ENCODE measurements at regions not wholly inside any gene's neighbourhood (a gene's known extent, or its start where the extent isn't known, plus 50 kb on each side); places are given as distances from the start of the nearest gene placed in this dataset.

DNA sequence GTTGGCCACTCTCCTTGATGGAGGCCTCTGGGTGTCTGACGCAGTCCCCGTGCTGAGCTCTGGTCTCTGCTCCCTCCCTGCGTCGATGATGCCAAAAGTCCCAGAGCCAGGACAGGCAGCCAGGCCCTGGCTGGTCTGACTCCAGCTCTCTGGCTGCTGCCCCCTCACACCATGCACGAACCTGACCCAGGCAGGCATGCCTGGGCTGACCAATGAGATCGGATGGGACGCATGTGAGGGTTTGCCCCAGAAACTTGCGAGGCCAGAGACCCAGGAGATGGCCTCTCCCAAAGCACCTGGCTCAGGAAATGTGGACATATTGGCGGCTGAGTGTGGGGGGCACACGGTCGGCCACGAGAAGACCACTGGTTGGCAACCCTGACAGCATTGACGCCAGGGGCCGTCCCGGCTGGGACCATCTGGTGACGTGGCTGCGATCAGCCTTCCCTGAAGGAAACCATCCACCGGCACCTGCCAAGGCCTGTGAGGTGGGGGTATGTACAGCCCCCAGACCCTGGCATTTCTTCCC, 51.2 kb upstream of the FRMD1 start:
- H3K27me3 ChIP-seq (ENCODE audit: control insufficient read depth, insufficient read depth, low read length, poor library complexity, severe bottlenecking), result peaks cover 21% of the 10 kb centered on the region
- H3K4me3 Mint-ChIP-seq, result no peak overlapping the region
- 93 to 98% methylated on average over 9 to 18 of the region's 18 CpGs for WGBS, 2 experiments (ENCODE audit: insufficient coverage in 1 of 2, insufficient read length in 1 of 2)
- no peak overlapping the region for H3K9ac ChIP-seq (ENCODE audit: extremely low read depth, low read length, poor library complexity, severe bottlenecking)
- peaks cover 63% of the 10 kb centered on the region for H3K27me3 Mint-ChIP-seq (ENCODE audit: insufficient read depth)
- peaks cover 22% of the 10 kb centered on the region for H3K4me1 ChIP-seq (ENCODE audit: control insufficient read depth, insufficient read depth, low read length)
- no peak overlapping the region for H3K27ac ChIP-seq (ENCODE audit: low read depth, low read length)
- H3K9me3 Mint-ChIP-seq, result no peaks in the 10 kb centered on the region
- no peaks in the 10 kb centered on the region for H3K36me3 ChIP-seq (ENCODE audit: control insufficient read depth, insufficient read depth, low read length)
- no peaks in the 10 kb centered on the region for H3K36me3 Mint-ChIP-seq (ENCODE audit: low read depth)
- peak; percentile 42 for DNase-seq
- peaks cover 40% of the 10 kb centered on the region for H3K4me1 Mint-ChIP-seq
- no peak overlapping the region for H3K4me3 ChIP-seq (ENCODE audit: low read length)
- TF ChIP-seq, protein P1, sequence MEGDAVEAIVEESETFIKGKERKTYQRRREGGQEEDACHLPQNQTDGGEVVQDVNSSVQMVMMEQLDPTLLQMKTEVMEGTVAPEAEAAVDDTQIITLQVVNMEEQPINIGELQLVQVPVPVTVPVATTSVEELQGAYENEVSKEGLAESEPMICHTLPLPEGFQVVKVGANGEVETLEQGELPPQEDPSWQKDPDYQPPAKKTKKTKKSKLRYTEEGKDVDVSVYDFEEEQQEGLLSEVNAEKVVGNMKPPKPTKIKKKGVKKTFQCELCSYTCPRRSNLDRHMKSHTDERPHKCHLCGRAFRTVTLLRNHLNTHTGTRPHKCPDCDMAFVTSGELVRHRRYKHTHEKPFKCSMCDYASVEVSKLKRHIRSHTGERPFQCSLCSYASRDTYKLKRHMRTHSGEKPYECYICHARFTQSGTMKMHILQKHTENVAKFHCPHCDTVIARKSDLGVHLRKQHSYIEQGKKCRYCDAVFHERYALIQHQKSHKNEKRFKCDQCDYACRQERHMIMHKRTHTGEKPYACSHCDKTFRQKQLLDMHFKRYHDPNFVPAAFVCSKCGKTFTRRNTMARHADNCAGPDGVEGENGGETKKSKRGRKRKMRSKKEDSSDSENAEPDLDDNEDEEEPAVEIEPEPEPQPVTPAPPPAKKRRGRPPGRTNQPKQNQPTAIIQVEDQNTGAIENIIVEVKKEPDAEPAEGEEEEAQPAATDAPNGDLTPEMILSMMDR (conservative IDR thresholded peaks at IDR 0.05), result no peak
- H3K27ac Mint-ChIP-seq, result no peak overlapping the region
- no peaks in the 10 kb centered on the region for H3K9me3 ChIP-seq (ENCODE audit: control insufficient read depth, low read length)

DNA sequence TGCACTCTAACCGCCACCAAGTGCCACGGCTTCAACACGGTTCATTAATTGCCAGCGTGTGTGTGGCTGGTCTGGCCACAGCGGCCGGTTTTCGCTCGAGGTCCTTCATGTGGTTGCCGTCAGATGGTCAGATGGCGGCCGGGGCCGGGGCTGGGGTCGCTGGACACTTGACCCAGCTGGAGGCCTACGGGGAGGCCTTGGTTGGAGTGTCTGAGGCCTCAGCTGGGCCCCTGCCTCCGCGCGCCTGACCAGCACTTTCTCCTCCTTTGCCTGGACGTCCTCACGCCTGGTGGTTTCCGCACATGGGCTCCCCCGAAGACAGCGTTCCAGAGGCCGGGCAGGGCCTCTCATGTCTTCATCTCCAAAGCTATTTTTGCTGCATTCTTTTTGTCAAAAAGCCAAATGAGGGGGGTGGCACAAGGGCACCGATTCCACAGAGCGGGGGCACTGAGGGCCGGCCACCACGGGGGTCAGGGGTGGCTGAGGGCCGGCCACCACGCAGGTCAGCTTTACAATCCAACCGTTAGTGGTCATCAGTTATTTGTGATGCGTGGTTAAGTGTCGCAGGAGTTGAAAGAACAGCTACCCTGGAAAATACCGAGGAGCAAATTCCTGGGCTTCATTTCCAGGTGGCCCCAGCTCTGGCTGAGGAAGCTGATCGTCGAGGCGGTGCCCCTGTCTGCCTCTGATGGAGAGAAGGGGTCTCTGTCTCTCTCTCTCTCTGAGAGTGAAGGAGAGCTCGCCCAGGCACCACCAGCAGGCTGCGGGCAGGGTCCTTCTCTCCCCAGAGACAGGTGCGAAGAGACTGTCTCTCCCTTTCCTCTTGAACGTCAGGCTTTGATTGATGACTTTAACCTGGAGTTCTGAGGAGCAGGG, 50.5 kb upstream of the FRMD1 start:
- 88 to 93% methylated on average over 18 to 40 of the region's 40 CpGs for WGBS, 2 experiments (ENCODE audit: insufficient coverage in 1 of 2, insufficient read length in 1 of 2)
- peak; percentile 44 for DNase-seq
- TF ChIP-seq, protein P1 (conservative IDR thresholded peaks at IDR 0.05), result no peak
- Mint-ChIP-seq H3K27me3 (ENCODE audit: insufficient read depth) (peaks cover 59% of the 10 kb centered on the region), H3K9me3 (no peaks in the 10 kb centered on the region), H3K27ac (no peak overlapping the region), H3K4me1 (peaks cover 46% of the 10 kb centered on the region), H3K36me3 (ENCODE audit: low read depth) (no peaks in the 10 kb centered on the region), H3K4me3 (no peak overlapping the region)
- Histone ChIP-seq H3K9ac (ENCODE audit: extremely low read depth, low read length, poor library complexity, severe bottlenecking) (no peak overlapping the region), H3K27me3 (ENCODE audit: control insufficient read depth, insufficient read depth, low read length, poor library complexity, severe bottlenecking) (peaks cover 21% of the 10 kb centered on the region), H3K4me3 (ENCODE audit: low read length) (no peak overlapping the region), H3K9me3 (ENCODE audit: control insufficient read depth, low read length) (no peaks in the 10 kb centered on the region), H3K4me1 (ENCODE audit: control insufficient read depth, insufficient read depth, low read length) (peaks cover 27% of the 10 kb centered on the region), H3K27ac (ENCODE audit: low read depth, low read length) (no peak overlapping the region), H3K36me3 (ENCODE audit: control insufficient read depth, insufficient read depth, low read length) (no peaks in the 10 kb centered on the region)

DNA sequence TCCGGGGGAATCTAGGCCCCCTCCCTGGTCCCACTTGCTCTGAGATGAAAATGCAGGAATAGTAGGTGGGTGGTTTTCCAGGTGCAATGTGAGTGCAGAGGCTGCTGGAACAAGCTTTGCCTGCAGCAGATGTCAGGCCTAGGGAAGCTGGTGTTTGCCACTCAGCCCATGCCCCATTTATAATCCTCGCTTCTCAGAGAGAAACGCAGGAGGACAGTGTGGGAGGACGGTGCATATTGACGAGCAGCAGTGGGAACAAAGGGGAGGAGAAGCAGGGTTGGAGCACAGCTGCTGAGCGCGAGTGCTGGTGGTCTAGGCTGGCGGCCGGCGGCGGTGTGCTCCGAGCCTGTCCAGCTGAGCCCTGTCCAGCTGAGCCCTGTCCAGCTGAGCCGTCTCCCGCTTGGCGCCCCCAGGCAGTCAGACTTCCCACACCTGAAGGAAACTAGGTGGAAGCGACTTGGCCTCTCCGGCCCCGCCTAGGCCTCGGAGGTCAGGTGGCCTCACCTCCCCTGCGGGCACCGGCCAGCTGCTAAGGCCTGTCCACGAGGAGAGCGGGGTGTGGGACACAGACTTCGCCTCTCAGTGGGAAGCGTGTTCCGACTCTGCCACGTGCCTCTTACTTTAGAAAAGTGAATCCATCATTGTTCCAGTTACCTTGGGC, 49.7 kb upstream of the FRMD1 start:
- Histone ChIP-seq H3K4me1 (ENCODE audit: control insufficient read depth, insufficient read depth, low read length) (peaks cover 27% of the 10 kb centered on the region), H3K27me3 (ENCODE audit: control insufficient read depth, insufficient read depth, low read length, poor library complexity, severe bottlenecking) (peaks cover 21% of the 10 kb centered on the region), H3K4me3 (ENCODE audit: low read length) (no peak overlapping the region), H3K36me3 (ENCODE audit: control insufficient read depth, insufficient read depth, low read length) (no peaks in the 10 kb centered on the region), H3K27ac (ENCODE audit: low read depth, low read length) (no peak overlapping the region), H3K9ac (ENCODE audit: extremely low read depth, low read length, poor library complexity, severe bottlenecking) (no peak overlapping the region), H3K9me3 (ENCODE audit: control insufficient read depth, low read length) (no peaks in the 10 kb centered on the region)
- Mint-ChIP-seq H3K4me3 (no peak overlapping the region), H3K27ac (no peak overlapping the region), H3K4me1 (peaks cover 53% of the 10 kb centered on the region), H3K27me3 (ENCODE audit: insufficient read depth) (peaks cover 56% of the 10 kb centered on the region), H3K9me3 (no peaks in the 10 kb centered on the region), H3K36me3 (ENCODE audit: low read depth) (no peaks in the 10 kb centered on the region)
- 95 to 96% methylated on average over 14 to 27 of the region's 27 CpGs for WGBS, 2 experiments (ENCODE audit: insufficient coverage in 1 of 2, insufficient read length in 1 of 2)
- TF ChIP-seq, protein P1 (conservative IDR thresholded peaks at IDR 0.05), result no peak
- peak; percentile 38 for DNase-seq

All from endodermal cell (in vitro differentiated cells).